Peyer's patch (tissue), 4 donors: ENCODE measurements at regions not wholly inside any gene's neighbourhood (a gene's known extent, or its start where the extent isn't known, plus 50 kb on each side); places are given as distances from the start of the nearest gene placed in this dataset.

Source experiments
- POLR2A ChIP-seq, 2 donors: fragments of 450-650 bp; IDR thresholded peaks; one replicate each; pipeline ENCODE4 v1.5.1; 2017; ENCODE audit warnings: antibody characterized with exemption in 2 of 2, mild to moderate bottlenecking in 2 of 2, moderate library complexity in 2 of 2
- TF ChIP-seq, protein P1 (sequence below), 6 experiments: fragments of 450-650 bp in 4 of 6; fragments of 200-600 bp in 2 of 6; sonication (generic) in 1 of 6; IDR thresholded peaks; one replicate each; pipeline ENCODE4 v1.5.1; 2017 to 2019; ENCODE audit warnings: antibody characterized with exemption in 6 of 6, mild to moderate bottlenecking in 3 of 6, moderate library complexity in 1 of 6

DNA sequence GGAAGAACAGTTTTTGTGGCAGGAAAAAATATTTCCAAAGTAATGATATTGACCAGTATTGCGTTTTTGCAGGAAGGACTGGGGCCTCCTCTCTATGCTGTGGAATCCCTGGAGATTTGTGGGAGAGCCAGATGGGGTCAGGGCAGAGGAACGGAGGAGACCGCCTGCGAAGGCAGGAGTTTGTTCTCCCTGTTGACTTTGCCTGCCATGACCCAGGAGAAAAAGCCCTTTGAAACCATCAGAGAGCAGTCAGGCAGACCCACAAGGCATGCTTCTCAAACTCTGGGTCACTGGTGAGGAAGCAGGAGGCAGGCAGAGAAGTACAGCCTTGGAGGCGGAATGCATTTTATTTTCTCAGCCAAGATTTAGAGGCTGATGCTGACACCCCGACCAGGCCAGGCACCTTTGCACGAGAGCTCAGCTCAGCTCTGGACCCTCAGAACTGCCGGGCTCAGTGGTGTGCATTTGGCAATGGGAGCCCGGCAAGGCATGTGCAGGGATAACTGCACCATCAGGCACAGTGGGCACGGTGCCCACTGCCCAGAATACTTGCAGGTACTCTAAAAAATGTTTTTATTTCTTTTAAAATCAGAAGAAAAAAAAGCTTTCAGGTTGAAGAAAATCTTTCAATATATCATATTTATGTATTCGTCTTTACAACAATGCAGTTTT is 410.4 kb downstream of the RPS24 start:
- TF ChIP-seq POLR2A (IDR thresholded peaks at IDR 0.05) = no peak
- TF ChIP-seq, protein P1, sequence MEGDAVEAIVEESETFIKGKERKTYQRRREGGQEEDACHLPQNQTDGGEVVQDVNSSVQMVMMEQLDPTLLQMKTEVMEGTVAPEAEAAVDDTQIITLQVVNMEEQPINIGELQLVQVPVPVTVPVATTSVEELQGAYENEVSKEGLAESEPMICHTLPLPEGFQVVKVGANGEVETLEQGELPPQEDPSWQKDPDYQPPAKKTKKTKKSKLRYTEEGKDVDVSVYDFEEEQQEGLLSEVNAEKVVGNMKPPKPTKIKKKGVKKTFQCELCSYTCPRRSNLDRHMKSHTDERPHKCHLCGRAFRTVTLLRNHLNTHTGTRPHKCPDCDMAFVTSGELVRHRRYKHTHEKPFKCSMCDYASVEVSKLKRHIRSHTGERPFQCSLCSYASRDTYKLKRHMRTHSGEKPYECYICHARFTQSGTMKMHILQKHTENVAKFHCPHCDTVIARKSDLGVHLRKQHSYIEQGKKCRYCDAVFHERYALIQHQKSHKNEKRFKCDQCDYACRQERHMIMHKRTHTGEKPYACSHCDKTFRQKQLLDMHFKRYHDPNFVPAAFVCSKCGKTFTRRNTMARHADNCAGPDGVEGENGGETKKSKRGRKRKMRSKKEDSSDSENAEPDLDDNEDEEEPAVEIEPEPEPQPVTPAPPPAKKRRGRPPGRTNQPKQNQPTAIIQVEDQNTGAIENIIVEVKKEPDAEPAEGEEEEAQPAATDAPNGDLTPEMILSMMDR (IDR thresholded peaks at IDR 0.05) = no peak
